ENCODE measurements at regions not wholly inside any gene's neighbourhood (a gene's known extent, or its start where the extent isn't known, plus 50 kb on each side); places are given as distances from the start of the nearest gene placed in this dataset.

DNA sequence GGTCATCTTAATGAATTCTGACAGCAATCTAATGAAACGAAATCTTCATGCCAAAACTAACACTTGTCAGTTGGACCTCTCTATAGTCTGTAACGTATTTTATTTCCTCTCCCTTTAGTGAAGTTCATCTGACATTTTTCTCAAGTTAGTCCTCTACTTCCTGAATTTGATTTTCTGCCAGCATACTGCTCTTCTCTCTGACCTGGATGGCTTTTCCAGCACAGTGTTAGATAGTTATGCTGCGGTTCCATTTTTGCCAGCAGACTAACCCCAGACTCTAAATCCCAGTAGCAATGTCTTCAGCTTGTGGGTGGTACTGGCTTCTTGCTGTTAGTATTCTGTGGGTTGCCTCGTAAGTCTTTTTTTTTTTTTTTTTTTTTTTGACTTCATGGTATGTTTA lies 146.7 kb upstream of the VEGFC start:
- no peak for ATAC-seq
- Mint-ChIP-seq H3K4me3 (no peak overlapping the region), H3K27ac (no peak overlapping the region), H3K4me1 (no peaks in the 10 kb centered on the region), H3K9me3 (no peaks in the 10 kb centered on the region), H3K27me3 (no peaks in the 10 kb centered on the region)
- DNase-seq: no peak

DNA sequence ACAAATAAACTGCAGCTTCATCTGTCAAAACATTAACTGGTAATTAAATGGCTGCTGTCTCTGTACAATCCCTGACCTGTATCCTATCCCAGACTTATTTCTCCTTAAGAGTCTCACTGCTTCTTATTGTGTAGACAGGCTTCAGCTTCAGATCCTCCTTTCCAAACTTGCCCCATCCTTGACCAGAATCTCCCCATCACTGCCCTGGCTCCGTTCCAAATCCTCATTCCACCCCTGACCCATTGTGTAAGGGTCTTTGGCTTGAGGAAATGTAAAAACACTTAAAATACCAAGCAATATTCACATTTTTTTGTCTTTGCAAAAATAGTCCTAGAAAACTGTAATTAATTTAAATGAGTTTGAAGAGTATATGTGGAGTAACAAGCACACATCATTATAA lies 152.6 kb upstream of the VEGFC start:
- ATAC-seq (no peak), DNase-seq (no peak)
- Mint-ChIP-seq H3K4me3 (no peak overlapping the region), H3K4me1 (no peaks in the 10 kb centered on the region), H3K9me3 (no peaks in the 10 kb centered on the region), H3K27me3 (no peaks in the 10 kb centered on the region), H3K27ac (no peak overlapping the region)

DNA sequence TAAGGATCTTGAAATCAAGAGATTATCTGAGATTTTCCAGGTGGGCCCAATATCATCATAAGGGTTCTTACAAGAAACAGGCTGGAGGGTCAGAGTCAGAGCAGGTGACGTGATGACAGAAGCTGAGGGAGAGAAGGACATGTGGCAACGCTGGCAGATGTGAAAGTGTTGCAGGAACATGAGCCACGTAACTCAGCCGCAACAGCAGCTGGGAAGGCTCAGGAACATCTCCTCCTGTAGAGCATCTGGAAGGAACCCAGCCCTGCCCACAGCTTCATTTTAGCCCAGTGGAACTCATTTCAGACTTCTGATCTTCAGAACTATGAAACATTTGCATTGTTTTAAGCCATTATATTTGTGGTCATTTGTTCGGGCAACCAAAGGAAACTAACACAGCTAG lies 156.3 kb upstream of the VEGFC start:
- no peak overlapping the region for H3K4me3 Mint-ChIP-seq
- H3K27me3 Mint-ChIP-seq: no peaks in the 10 kb centered on the region
- no peak overlapping the region for H3K27ac Mint-ChIP-seq
- H3K9me3 Mint-ChIP-seq: no peaks in the 10 kb centered on the region
- no peaks in the 10 kb centered on the region for H3K4me1 Mint-ChIP-seq
- ATAC-seq (no peak), DNase-seq (no peak)

DNA sequence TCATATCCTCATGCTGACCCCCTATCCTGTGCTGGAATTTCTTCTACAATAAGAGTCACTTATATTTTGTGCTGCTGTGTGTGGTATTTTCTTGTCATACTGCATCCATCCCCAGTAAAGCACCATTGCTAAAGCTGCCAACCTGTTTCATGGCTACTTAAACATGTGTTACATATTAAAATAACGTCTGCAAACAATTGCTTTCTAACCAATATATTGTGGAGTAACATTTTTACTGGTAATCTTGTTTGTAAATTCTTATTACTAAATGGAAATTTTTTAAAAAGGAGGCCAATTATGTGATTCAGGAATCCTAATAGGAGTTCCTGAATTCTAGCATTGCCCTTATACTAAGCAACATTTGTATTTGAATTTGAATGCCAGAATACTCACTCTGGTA lies 160.3 kb upstream of the VEGFC start:
- Mint-ChIP-seq H3K4me3 (no peak overlapping the region), H3K4me1 (no peaks in the 10 kb centered on the region), H3K27ac (no peak overlapping the region), H3K27me3 (no peaks in the 10 kb centered on the region), H3K9me3 (peaks cover 0 to 19% of the 10 kb centered on the region in 2 donors)
- ATAC-seq (no peak), DNase-seq (no peak)

DNA sequence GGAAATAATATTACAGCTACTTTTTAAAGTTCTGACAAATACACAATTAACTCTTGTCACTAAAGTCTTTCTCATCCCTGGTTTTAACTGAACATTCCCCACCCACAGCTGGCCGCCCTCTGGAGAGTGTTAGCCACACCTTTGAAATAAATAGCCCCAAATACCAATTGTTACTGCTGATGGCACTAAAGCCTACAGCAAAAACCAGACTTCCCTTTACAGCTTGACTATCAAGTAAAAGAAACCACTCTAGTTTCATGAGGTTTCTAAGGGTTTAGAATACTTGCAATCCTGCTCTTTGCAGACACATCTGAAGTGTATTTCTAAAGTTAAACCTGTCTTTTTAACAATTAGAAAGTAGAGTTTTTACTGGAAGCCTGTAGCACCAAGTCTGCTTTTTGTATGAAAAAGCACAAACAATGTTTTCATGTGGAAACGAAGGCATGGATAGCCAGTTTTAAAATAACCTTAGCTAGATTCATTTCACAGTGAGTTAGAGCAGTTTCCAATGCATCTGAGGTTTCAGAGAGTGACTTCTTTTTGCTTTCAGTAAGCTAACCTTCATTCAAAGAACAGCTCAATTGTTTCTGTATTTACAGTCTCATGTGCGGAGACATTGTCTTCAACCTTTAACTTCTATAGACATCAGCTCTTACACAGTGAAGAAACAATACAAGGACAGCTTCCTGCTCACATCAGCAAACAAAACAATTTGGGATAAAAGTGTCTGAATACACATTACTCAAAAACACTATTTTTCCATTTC lies 164.8 kb upstream of the VEGFC start:
- H3K27me3 Mint-ChIP-seq: no peaks in the 10 kb centered on the region
- DNase-seq: no peak
- H3K4me1 Mint-ChIP-seq: no peaks in the 10 kb centered on the region
- ATAC-seq: no peak
- H3K4me3 Mint-ChIP-seq: no peak overlapping the region
- H3K9me3 Mint-ChIP-seq: peaks cover 0 to 19% of the 10 kb centered on the region in 2 donors
- H3K27ac Mint-ChIP-seq: no peak overlapping the region

DNA sequence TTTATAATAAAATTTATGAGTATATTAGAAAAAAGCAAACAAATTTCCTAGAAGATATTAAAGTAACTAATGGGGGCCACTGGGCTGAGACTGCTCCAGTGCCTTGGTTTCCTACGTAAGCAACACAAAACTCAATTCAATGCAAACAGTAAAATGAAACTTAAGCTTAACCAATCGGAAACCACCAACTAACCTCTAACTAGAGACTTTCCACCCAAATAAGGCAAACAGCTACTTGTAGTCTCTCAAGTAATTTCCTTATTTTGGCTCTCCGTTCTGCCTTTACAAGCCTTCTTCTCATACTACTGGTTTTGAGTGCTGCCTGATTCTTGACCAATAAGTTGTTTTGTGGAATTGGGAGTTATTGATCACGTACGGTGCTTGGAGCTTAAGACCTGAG lies 167.3 kb upstream of the VEGFC start:
- H3K27ac Mint-ChIP-seq: no peak overlapping the region
- H3K27me3 Mint-ChIP-seq: no peaks in the 10 kb centered on the region
- H3K4me1 Mint-ChIP-seq: no peaks in the 10 kb centered on the region
- peaks cover 0 to 12% of the 10 kb centered on the region in 2 donors for H3K9me3 Mint-ChIP-seq
- H3K4me3 Mint-ChIP-seq: no peak overlapping the region
- no peak for ATAC-seq
- DNase-seq: no peak

DNA sequence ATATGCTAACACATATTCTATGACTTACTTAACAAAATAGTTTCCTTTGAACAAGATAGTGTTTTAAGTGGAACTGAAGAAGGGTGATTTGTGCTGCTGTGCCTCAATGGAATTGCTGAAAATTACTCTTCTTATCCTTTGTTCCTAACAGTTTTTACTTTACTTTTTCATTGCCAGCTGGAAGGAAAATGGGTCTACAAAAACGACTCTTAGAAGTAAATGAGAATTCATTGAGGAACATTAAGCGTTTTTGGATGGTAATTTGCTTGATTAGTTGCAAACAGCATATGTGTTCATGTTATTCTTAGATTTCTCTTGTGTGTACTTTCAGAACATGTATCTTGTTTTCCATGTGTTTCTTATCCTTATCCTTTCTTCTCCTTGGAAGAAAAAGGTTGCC lies 170.4 kb upstream of the VEGFC start:
- no peak for ATAC-seq
- no peaks in the 10 kb centered on the region for H3K27me3 Mint-ChIP-seq
- H3K9me3 Mint-ChIP-seq: peaks cover 0 to 6% of the 10 kb centered on the region in 2 donors
- H3K27ac Mint-ChIP-seq: no peak overlapping the region
- H3K4me1 Mint-ChIP-seq: no peaks in the 10 kb centered on the region
- DNase-seq: no peak
- H3K4me3 Mint-ChIP-seq: no peak overlapping the region

DNA sequence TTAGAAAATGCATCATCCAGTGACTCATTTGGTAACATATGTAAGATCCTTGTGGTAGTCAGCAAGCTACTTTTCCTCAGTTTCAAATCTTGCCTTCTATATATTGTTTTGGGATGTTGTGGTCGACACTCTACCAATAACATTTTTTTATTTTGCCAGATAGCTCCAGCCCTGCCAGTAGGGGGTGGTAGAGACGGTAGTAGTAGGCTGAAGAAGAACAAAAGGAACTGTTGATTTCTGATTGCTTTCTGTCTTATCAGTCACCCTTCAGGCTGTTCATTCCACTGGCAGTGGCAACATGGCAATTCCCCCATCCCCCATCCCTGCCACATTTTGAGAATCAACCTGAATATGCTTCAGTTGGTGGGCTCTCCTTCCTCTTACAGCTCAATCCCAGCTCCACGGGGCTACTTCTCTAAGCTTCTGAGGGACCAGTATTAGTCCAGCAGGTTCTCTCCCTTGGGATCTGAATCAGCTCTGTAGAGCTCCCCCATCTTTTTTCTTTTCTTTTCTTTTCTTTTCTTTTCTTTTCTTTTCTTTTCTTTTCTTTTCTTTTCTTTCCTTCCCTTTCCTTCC lies 171.5 kb upstream of the VEGFC start:
- no peak overlapping the region for H3K4me3 Mint-ChIP-seq
- no peaks in the 10 kb centered on the region for H3K4me1 Mint-ChIP-seq
- ATAC-seq (no peak), DNase-seq (no peak)
- H3K9me3 Mint-ChIP-seq: peaks cover 3 to 6% of the 10 kb centered on the region in 2 donors
- H3K27me3 Mint-ChIP-seq: no peaks in the 10 kb centered on the region
- H3K27ac Mint-ChIP-seq: no peak overlapping the region

DNA sequence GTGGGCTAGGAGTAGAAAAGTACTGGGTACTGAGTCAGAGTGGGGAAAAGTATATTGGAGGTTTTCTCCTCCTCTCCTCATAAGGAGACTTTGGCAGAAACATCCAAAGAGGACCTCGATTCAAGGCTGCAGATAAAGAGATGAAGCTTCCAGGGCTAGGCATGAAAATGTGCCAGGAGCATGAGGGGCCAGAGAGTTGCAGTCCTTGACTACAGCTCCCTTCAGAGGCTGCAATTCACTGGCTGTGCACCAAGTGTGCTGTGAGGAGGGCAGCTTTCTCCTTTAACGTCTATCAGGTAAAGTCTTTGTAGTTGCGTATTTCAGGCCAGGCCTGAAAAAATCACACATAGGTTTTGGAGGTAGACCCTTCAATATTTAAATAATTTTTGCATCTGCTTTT lies 174.9 kb upstream of the VEGFC start:
- Mint-ChIP-seq H3K9me3 (peaks cover 3 to 6% of the 10 kb centered on the region in 2 donors), H3K27ac (no peak overlapping the region), H3K4me3 (no peak overlapping the region), H3K4me1 (no peaks in the 10 kb centered on the region), H3K27me3 (no peaks in the 10 kb centered on the region)
- no peak for ATAC-seq
- DNase-seq: no peak

DNA sequence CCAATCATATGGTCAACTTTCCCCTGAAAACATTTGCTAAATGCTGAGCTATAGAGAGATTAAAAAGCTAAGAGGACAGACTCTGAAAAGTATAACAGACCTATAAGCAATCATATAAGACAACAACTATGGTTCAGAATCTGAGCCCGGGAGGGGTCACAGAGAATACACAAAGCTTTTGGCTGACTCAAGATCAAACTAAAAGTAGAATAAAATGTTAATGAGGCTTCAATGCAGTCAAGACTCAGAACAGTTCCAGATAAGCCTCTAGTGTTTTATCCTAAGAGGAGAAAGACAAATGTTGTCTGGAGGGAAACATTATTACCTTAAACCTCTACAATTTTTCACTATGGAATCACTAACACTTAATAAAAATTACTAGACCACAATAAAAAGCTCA lies 175.4 kb upstream of the VEGFC start:
- ATAC-seq (no peak), DNase-seq (no peak)
- Mint-ChIP-seq H3K4me1 (no peaks in the 10 kb centered on the region), H3K4me3 (no peak overlapping the region), H3K27ac (no peak overlapping the region), H3K9me3 (peaks cover 3 to 6% of the 10 kb centered on the region in 2 donors), H3K27me3 (no peaks in the 10 kb centered on the region)

DNA sequence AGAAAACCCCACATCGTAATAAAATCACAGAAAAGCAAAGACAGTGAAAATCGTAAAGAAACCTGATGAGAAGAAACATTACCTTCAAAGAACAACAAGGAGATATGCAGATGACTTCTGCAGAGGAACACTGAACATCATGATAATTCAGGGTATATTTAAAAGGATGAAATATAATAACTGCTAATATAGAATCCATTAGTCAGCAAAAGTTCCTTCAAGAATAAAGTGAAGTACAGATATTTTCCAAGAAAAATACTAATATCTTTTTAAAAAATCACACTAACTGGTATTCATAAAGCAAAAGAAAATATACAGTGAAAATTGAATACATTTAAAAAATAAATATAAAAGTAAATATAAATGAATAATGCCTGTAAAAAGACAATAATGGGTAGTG lies 176.3 kb upstream of the VEGFC start:
- H3K4me3 Mint-ChIP-seq: no peak overlapping the region
- peaks cover 3 to 6% of the 10 kb centered on the region in 2 donors for H3K9me3 Mint-ChIP-seq
- DNase-seq (no peak), ATAC-seq (no peak)
- H3K27me3 Mint-ChIP-seq: no peaks in the 10 kb centered on the region
- H3K4me1 Mint-ChIP-seq: no peaks in the 10 kb centered on the region
- no peak overlapping the region for H3K27ac Mint-ChIP-seq

DNA sequence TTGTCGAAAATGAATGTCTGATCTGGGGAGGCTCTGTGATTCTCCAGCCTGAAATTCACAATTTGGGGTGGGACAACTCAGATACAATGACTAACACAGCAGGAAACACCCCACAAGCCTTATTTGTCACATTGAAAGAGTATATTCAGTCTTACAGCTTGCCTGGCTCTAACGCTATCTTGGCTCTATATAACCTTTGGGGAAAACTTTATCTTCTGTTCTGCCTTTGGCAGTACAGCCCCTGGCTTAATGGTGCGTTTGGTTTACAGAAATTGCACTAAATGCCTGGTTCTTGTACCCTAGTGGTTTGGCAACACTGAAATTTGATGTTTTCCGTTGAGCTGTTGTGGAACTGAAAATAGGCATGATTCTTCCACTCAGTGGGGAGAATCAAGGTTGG lies 178.1 kb upstream of the VEGFC start:
- H3K27me3 Mint-ChIP-seq: no peaks in the 10 kb centered on the region
- ATAC-seq (no peak), DNase-seq (no peak)
- no peak overlapping the region for H3K27ac Mint-ChIP-seq
- H3K9me3 Mint-ChIP-seq: peaks cover 3 to 6% of the 10 kb centered on the region in 2 donors
- H3K4me3 Mint-ChIP-seq: no peak overlapping the region
- no peaks in the 10 kb centered on the region for H3K4me1 Mint-ChIP-seq

DNA sequence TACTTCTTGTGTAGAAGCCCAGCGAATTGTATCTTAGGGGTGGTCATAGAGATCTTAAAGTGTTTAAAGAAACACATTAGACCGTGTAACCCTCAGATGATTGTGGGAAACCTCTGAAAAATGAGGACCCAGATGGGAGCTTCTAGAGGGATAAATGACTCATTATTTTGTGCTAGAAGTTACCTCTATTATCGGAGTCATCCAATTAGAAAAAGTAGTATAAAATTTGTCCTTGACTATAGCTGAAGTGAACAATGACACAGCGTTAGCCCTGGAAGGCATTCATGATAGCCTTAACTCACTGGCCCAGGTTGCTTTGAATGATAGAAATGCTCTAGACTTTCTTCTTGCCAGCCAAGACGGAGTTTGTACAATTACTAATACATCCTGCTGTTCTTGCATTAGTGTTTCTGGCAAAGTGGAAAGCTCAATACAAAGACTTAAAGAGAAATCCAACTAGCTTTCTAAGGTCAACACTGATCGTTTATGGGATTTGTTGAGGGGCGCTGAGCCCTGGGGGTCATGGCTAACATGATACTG lies 178.9 kb upstream of the VEGFC start:
- DNase-seq (no peak), ATAC-seq (no peak)
- no peak overlapping the region for H3K4me3 Mint-ChIP-seq
- H3K9me3 Mint-ChIP-seq: peaks cover 3 to 6% of the 10 kb centered on the region in 2 donors
- H3K4me1 Mint-ChIP-seq: no peaks in the 10 kb centered on the region
- H3K27me3 Mint-ChIP-seq: no peaks in the 10 kb centered on the region
- H3K27ac Mint-ChIP-seq: no peak overlapping the region

DNA sequence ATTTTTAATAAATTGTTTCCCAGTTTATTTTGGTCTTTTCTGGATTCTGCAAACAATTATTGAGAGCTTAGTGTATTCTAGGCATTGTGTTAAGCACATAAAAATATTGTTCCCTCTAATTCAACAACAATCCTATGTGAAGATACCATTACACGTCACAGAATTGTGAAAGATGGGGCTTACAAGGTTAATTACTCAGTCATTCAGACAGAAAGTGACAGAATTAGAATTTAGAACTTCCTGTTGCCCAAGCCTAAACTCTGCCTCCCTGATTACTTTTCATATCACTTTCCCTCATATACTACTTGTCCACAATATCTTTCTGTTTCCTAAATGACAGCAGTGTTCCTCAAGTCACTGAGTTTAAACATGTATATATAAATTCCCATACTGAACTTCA lies 186.7 kb upstream of the VEGFC start:
- H3K4me3 Mint-ChIP-seq: no peak overlapping the region

DNA sequence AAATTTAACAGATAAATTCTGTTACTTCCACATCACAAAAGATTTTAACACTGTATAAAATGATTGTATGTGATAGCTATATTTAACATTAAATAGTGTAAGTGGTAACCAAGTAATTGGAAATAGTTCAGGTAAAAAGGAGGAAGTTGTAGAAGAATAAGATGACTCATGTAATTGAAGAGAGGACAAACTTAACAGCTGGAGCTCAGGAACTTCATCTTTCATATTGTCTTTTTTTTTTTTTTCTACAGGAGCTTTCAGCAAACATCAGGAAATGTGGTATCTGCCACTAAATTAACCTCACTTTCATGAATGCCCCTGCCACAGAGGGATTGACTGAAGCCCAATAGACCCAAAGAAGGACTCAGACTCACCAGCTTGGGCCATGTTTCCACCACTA lies 188.4 kb upstream of the VEGFC start:
- Mint-ChIP-seq H3K27me3 (no peaks in the 10 kb centered on the region), H3K9me3 (no peaks in the 10 kb centered on the region), H3K4me3 (no peak overlapping the region), H3K27ac (no peak overlapping the region), H3K4me1 (no peaks in the 10 kb centered on the region)
- ATAC-seq: no peak
- no peak for DNase-seq

More for the DNA sequence above, 186.7 kb upstream of the VEGFC start:
- Mint-ChIP-seq H3K9me3 (no peaks in the 10 kb centered on the region), H3K27ac (no peak overlapping the region), H3K4me1 (no peaks in the 10 kb centered on the region), H3K27me3 (no peaks in the 10 kb centered on the region)
- ATAC-seq: no peak
- no peak for DNase-seq

DNA sequence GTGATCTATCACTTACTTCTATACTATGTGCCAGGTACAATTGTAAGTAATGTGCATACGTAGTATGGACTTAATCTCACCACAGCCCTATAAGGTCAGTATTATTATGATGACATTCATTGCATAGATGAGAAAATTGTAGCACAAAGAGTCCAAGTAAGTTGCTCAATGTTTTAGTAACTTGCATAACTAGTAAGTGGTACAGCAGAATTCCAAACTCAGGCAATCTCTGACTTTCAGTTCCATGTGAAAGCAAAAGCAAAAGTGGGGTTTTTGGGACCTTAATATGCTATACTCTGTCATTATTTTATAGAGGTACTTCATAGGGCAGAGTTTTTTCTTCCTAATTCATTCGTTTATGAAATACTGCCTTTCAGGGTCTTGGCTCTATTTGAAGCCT lies 188.8 kb upstream of the VEGFC start:
- Mint-ChIP-seq H3K9me3 (no peaks in the 10 kb centered on the region), H3K27me3 (no peaks in the 10 kb centered on the region), H3K27ac (no peak overlapping the region), H3K4me1 (no peaks in the 10 kb centered on the region), H3K4me3 (no peak overlapping the region)
- no peak for DNase-seq
- no peak for ATAC-seq

DNA sequence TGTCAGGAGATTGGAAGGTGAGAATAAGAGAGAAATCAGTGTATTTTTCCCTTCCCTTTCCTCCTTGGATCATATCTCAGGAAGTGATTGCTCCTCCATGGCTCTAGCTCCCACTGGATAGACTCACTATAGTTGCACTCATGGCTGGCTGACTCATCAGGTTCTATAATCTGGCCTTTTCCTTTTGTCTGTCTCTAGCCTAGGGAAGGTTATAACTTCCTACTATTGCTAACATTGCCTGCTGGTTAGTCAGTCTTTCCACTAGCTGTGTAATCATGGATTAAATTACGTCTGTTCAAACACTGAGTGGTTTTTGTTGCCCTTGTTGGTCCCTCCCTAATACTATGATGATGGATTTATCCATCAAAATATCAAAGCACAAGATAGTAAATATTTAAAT lies 195.5 kb upstream of the VEGFC start:
- Mint-ChIP-seq H3K4me1 (no peaks in the 10 kb centered on the region), H3K4me3 (no peak overlapping the region), H3K27me3 (no peaks in the 10 kb centered on the region), H3K27ac (no peak overlapping the region), H3K9me3 (no peaks in the 10 kb centered on the region)
- ATAC-seq (no peak), DNase-seq (no peak)

All from stimulated activated naive CD8-positive, alpha-beta T cell treated with anti-CD3 and anti-CD28 coated beads, Interleukin-15, amount 100 ng/mL, for 72 hours (primary cell).